ENCODE measurements at regions not wholly inside any gene's neighbourhood (a gene's known extent, or its start where the extent isn't known, plus 50 kb on each side); places are given as distances from the start of the nearest gene placed in this dataset.

GRCh38 chr6:15809367-15809766 is 146.5 kb upstream of the DTNBP1 start:
- DNase-seq (ENCODE audit: low read depth in 2 of 2, low spot score in 1 of 2), result no peak

- no peak for DNase-seq (ENCODE audit: low read depth in 2 of 2, low spot score in 1 of 2)
Measured at GRCh38 chr6:15804164-15805154, 141.6 kb upstream of the DTNBP1 start.

- no peak for DNase-seq (ENCODE audit: low read depth in 2 of 2, low spot score in 1 of 2)
Measured at GRCh38 chr6:15802466-15802865, 139.6 kb upstream of the DTNBP1 start.

- no peak for DNase-seq (ENCODE audit: low read depth in 2 of 2, low spot score in 1 of 2)
Measured at GRCh38 chr6:15801912-15802311, 139.1 kb upstream of the DTNBP1 start.

- no peak for DNase-seq (ENCODE audit: low read depth in 2 of 2, low spot score in 1 of 2)
Measured at GRCh38 chr6:15800841-15801617, 138.2 kb upstream of the DTNBP1 start.

GRCh38 chr6:15798533-15799255 is 135.9 kb upstream of the DTNBP1 start:
- no peak for DNase-seq (ENCODE audit: low read depth in 2 of 2, low spot score in 1 of 2)

GRCh38 chr6:15796844-15797243 is 134.0 kb upstream of the DTNBP1 start:
- no peak for DNase-seq (ENCODE audit: low read depth in 2 of 2, low spot score in 1 of 2)

- no peak for DNase-seq (ENCODE audit: low read depth in 2 of 2, low spot score in 1 of 2)
Measured at GRCh38 chr6:15796130-15796771, 133.4 kb upstream of the DTNBP1 start.

- DNase-seq (ENCODE audit: low read depth in 2 of 2, low spot score in 1 of 2), result no peak
Measured at GRCh38 chr6:15793826-15794225, 131.0 kb upstream of the DTNBP1 start.

GRCh38 chr6:15793288-15793687 is 130.5 kb upstream of the DTNBP1 start:
- no peak for DNase-seq (ENCODE audit: low read depth in 2 of 2, low spot score in 1 of 2)

GRCh38 chr6:15792842-15793241 is 130.0 kb upstream of the DTNBP1 start:
- DNase-seq (ENCODE audit: low read depth in 2 of 2, low spot score in 1 of 2), result no peak

- DNase-seq (ENCODE audit: low read depth in 2 of 2, low spot score in 1 of 2), result no peak
Measured at GRCh38 chr6:15791448-15792181, 128.8 kb upstream of the DTNBP1 start.

- DNase-seq (ENCODE audit: low read depth in 2 of 2, low spot score in 1 of 2), result no peak
Measured at GRCh38 chr6:15790116-15790515, 127.3 kb upstream of the DTNBP1 start.

GRCh38 chr6:15786846-15787245 is 124.0 kb upstream of the DTNBP1 start:
- DNase-seq (ENCODE audit: low read depth in 2 of 2, low spot score in 1 of 2), result no peak

GRCh38 chr6:15783484-15783883 is 120.7 kb upstream of the DTNBP1 start:
- DNase-seq (ENCODE audit: low read depth in 2 of 2, low spot score in 1 of 2), result no peak

GRCh38 chr6:15781890-15782289 is 119.1 kb upstream of the DTNBP1 start:
- no peak for DNase-seq (ENCODE audit: low read depth in 2 of 2, low spot score in 1 of 2)

GRCh38 chr6:15781333-15781732 is 118.5 kb upstream of the DTNBP1 start:
- no peak for DNase-seq (ENCODE audit: low read depth in 2 of 2, low spot score in 1 of 2)

- DNase-seq (ENCODE audit: low read depth in 2 of 2, low spot score in 1 of 2), result no peak
Measured at GRCh38 chr6:15780437-15780836, 117.6 kb upstream of the DTNBP1 start.

- DNase-seq (ENCODE audit: low read depth in 2 of 2, low spot score in 1 of 2), result no peak
Measured at GRCh38 chr6:15779726-15780125, 116.9 kb upstream of the DTNBP1 start.

- no peak for DNase-seq (ENCODE audit: low read depth in 2 of 2, low spot score in 1 of 2)
Measured at GRCh38 chr6:15776458-15776980, 113.7 kb upstream of the DTNBP1 start.
